HTR-8/SVneo (cell line): ENCODE measurements at regions not wholly inside any gene's neighbourhood (a gene's known extent, or its start where the extent isn't known, plus 50 kb on each side); places are given as distances from the start of the nearest gene placed in this dataset.

ENCODE experiments used
- DNase-seq: peaks from one replicate; pipeline ENCODE4 v3.0.0; 2011; ENCODE audit warnings: low spot score, mixed read lengths; ENCODE audit not compliant: insufficient read length
- FAIRE-seq: peaks from 2 replicates; lab custom pipeline; 2011; peaks lifted over from hg19 to GRCh38; lab: Jason Lieb, UNC

GRCh38 chr16:5533321-5533888 lies 435.8 kb upstream of the EEF2KMT start:
- FAIRE-seq (no peak), DNase-seq (no peak)

- DNase-seq, result no peak
- FAIRE-seq, result no peak
Observed at GRCh38 chr16:5527817-5528216, 430.2 kb upstream of the EEF2KMT start.

- no peak for FAIRE-seq
- no peak for DNase-seq
Observed at GRCh38 chr16:5526826-5527225, 429.2 kb upstream of the EEF2KMT start.

DNA sequence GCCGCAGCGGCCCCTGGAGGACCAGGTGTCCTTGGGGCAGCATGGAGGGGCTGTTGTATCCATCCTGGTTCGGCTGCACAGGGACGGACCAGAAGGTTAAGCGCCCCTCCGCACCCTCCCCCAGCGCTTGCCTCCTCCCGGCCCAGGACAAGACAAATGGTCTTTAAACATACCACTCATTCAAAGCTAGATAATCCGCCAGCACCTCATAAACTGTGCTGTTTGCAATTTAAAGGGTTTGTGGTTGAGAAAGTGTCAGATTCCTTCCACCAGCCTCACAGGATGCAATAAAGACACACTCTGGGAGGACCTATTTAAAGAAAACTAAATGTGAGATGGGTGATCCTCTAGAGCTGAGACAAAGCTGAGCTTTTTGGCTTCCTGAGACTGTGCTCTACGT lies 426.2 kb upstream of the EEF2KMT start:
- DNase-seq, result no peak
- no peak for FAIRE-seq

DNA sequence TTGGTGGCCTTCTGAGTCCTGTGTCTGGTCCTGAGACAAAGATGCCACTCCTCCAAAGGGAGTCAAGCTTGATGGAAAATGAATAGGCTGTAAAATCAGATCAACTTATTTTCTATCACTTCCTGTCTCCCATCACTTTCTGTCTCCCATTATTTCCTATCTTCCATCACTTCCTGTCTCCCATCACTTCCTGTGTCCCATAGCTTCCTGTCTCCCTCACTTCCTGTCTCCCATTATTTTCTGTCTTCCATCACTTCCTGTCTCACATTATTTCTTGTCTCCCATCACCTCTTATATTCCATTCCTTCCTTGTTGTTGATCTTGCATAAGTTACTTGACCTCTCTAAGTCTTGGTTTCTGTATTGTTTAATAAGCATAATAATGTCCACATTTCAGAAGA lies 418.5 kb upstream of the EEF2KMT start:
- DNase-seq (no peak), FAIRE-seq (no peak)

DNA sequence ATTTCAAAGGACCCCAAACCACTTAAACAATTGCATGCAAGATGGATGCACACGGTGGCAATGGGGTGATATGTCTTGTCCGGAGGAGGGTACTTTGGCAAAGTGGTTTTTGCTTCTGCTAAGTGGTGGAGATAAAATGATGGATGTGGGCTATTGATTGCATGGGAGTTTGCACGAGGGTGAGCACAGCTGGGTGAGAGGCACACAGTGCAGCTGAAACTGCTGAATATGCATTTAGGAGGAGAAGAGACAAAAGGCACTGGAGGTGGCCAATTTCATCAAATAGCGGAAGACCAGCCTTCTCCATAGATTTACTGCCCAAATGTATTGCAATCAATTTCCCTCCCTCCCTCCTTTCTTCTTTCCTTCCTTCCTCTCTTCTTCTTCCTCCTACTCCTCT lies 414.4 kb upstream of the EEF2KMT start:
- DNase-seq, result no peak
- no peak for FAIRE-seq

DNA sequence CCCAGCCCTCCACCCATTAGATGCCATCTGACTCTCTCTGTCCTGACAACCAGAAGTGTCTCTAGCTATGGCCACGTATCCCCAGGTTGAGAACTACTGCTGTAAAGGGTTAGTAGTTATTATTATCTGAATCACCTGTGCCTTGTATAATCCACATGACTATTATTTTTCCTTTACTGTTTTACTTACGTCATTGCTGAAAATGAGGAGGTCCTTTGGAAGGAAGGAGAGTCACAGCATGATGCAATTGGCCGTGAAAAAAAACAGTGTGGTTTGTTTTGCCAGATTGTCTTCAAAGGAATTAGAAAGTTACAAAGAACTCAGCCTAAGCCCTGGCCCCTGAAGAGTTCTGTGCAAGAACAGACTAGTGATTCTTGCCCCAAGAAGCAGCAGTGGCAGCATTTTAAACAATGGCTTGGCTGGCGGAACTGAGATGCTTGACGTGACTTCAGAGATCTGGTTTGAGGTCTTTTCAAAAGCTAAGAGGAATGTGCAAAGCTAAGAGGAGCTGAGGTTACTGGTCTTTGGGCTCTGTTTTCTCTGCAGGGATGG lies 413.3 kb upstream of the EEF2KMT start:
- no peak for DNase-seq
- FAIRE-seq, result no peak

GRCh38 chr16:5509794-5510193 lies 412.2 kb upstream of the EEF2KMT start:
- FAIRE-seq, result no peak
- DNase-seq, result no peak

DNA sequence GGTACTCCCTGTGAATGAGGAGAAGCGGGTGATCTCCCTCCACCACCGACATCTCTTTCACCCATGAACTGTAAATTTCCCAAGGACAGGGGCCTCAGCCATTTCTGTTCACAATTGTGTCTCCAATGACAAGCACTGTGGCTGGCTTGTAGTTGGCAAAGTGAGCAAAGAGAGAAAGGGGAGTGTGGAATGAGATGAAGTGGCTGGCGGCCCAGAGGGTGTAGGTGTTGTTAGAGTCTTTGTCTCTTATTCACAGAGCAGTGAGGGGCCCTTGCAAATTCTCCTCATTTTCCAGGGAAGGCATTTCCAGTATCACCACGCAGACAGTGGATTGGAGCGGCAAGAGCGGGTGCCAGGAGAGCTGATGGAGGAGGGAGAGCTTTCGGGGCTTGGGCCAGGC lies 411.7 kb upstream of the EEF2KMT start:
- FAIRE-seq (no peak), DNase-seq (no peak)

- FAIRE-seq, result no peak
Observed at GRCh38 chr16:5508371-5508770, 410.8 kb upstream of the EEF2KMT start.

GRCh38 chr16:5506021-5506420 lies 408.4 kb upstream of the EEF2KMT start:
- FAIRE-seq (no peak), DNase-seq (no peak)

More at GRCh38 chr16:5508371-5508770, 410.8 kb upstream of the EEF2KMT start:
- DNase-seq, result no peak

DNA sequence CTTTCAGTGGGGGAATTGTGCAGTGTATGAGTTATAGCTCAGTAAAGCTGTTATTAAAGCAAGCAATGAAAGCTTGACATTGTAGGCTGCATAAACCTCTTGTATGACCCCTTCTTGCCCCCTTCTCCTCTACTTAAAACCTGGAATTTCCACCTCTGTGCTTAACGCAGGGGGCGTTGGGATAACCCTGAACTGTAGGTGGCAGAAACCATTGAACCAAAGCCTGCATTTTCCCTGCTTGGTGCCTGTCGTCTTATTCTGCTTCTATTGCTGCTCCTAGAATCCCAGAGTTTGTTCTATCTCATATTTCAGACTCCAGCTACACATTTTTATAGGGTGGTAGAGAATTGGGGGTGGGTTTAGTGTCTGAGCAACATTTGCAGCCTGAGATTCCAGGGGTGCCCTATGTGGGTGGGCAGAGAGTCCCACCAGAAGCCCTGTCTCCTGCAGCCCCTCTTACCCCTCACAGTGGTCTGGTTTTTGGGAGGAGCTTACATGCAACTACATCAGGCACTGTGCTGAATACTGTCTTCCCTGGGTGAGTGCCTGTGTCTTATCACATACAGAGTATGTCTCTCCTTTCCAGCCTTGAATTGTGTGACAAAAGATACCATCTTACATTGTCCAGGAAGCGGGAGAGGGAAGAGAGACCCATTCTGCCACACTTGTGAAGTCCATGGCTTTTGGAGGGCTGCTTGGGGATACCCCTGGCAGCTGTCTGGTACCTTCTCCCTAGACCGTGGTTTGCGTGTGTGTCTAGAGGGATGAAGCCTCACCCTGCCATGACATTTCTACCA lies 407.7 kb upstream of the EEF2KMT start:
- FAIRE-seq (no peak), DNase-seq (no peak)

DNA sequence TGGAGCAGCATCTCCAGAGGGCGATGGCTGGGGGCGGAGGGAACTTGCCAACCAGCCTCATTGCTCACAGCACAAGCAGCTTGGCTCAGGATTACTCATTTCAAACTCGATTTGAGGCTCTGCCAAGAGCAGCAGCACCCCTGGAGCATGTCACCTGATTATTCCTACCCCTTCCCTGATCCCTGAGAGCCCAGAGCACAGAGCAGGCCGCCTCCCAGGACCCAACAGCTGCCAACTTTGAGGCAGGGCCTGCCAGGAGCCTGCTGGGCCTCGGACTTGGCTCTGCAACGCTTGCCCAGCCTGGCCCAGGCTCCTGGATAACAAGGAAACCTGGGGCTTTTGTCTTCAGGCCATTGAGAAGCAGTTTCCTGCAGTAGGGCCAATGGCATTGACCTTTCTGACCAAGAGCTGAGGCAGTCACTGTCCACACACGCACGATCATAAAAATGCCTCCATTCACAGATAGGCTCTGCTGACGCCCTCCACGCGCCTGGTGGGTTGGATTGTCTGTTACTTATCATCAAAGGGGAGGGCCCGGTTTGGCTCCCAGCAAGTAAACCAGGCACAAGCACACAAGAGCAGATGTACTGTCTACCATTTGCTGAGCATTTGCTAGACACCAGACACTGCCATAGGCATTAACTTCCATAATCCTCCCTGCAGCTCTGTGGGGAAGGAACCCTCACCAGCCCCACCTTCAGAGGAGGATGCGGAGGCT lies 406.6 kb upstream of the EEF2KMT start:
- no peak for FAIRE-seq
- DNase-seq, result no peak

GRCh38 chr16:5502944-5503343 lies 405.3 kb upstream of the EEF2KMT start:
- FAIRE-seq (no peak), DNase-seq (no peak)

DNA sequence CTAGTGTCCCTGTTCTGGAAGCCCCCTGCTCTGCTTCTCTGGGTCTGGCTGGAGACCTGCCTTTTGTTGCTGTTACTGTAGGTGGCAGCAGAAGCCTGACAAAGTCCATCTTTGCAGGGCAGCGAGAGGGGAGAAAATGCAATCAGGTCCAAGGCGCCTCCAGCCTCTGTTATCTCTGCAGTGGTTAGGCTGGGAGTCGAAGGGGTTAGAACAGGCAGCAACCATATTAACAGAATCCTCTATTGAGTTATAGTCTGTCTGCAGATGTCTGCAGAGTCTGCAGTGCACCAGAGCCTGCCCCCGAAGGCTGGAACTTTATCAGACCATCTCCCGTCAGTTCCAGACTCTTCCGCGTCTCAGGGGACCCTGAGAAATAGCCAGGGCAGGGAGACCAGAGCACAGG lies 404.9 kb upstream of the EEF2KMT start:
- peak; percentile 11 for DNase-seq
- FAIRE-seq, result no peak

GRCh38 chr16:5500526-5500925 lies 402.9 kb upstream of the EEF2KMT start:
- FAIRE-seq (no peak), DNase-seq (no peak)

GRCh38 chr16:5498562-5498961 lies 401.0 kb upstream of the EEF2KMT start:
- DNase-seq, result no peak
- FAIRE-seq, result no peak

- no peak for DNase-seq
- no peak for FAIRE-seq
Observed at GRCh38 chr16:5496013-5496412, 398.4 kb upstream of the EEF2KMT start.

DNA sequence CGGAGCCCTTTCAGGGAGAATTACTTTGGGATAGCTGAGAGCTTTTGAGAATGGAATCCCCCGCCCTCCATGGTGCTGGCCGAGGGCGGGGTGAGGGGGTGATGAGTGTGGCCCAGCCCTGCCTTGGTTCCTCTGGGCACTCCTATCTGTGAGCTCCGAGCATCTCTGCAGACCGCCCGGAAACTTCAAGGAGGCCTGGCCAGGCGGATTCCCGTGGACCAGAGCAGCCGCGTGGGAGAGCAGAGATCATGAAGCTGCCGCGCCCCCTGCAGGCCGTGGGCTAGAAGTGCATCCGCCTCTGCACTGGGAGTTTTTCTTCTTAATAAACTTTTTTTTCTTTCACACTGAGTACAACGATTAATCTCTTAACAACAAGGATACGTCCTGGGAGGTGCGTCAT lies 392.9 kb upstream of the EEF2KMT start:
- FAIRE-seq (no peak), DNase-seq (no peak)

DNA sequence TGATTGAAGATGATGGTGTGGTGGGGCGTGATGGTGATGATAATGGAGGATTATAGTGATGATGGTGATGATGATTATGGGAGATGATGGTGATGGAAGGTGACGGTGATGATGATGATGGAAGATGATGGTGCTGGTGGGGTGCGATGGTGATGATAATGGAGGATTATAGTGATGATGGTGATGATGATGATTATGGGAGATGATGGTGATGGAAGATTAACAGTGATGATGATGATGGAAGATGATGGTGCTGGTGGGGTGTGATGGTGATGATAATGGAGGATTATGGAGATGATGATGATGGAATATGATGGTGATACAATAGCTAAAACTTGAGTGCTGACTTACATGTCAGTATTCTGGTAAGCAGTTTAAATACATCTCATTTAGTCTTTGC lies 391.0 kb upstream of the EEF2KMT start:
- peak; percentile 23 for FAIRE-seq
- no peak for DNase-seq

DNA sequence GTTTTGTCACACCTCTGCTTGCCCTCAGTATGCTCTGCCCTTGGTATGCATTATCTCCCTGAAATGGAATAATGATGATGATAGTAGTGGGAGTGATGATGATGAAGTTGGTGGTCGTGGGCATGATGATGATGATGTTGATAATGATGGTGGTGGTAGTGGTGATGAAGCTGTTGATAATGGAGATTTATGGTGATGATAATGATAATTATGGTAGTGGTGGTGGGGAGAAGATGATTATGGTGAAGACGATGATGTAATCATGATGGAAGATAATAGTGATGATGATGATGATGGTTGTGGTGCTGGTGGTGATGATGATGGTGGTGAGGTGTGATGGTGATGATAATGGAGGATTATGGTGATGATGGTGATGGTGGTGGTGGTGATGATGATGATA lies 390.1 kb upstream of the EEF2KMT start:
- no peak for DNase-seq
- FAIRE-seq, result peak; percentile 20
